Endothelial cell of umbilical vein (primary cell): ENCODE measurements at regions not wholly inside any gene's neighbourhood (a gene's known extent, or its start where the extent isn't known, plus 50 kb on each side); places are given as distances from the start of the nearest gene placed in this dataset.

Experiments
- BruUV-seq: library from RNA; stranded (reverse); fragments of 400-500 nt; replicated peaks from 2 replicates; lab custom pipeline; 2021; lab: Mats Ljungman, UMichigan
- CTCF ChIA-PET: fragments of 300-600, 350-600 bp; sonication (Branson Sonifier 250); formaldehyde crosslinking; loops from one replicate; lab custom pipeline; 2021; ENCODE audit warnings: antibody characterized with exemption, inconsistent platforms; lab: Charles Lee
- POLR2A ChIA-PET: fragments of 300-600, 350-600 bp; sonication (Branson Sonifier 250); formaldehyde crosslinking; loops from one replicate; lab custom pipeline; 2021; ENCODE audit warnings: antibody characterized with exemption, inconsistent platforms; lab: Charles Lee
- DNase-seq: peaks from one replicate; pipeline ENCODE4 v3.0.0-alpha.2; 2011; ENCODE audit warnings: low read depth, low spot score
- FAIRE-seq: peaks from 2 replicates; lab custom pipeline; 2011; peaks lifted over from hg19 to GRCh38; lab: Jason Lieb, UNC
- H2AFZ ChIP-seq: 2 replicates; pipeline ENCODE4 v1.6.0; 2012; ENCODE audit warnings: low read depth, low read length, control low read depth, inconsistent platforms
- H3K27ac ChIP-seq: 2 replicates; pipeline ENCODE4 v1.5.1; 2011; ENCODE audit warnings: low read depth, mild to moderate bottlenecking, control low read depth, low read length, moderate library complexity; ENCODE audit not compliant: insufficient read depth
- H3K27me3 ChIP-seq, 2 experiments: 2 replicates each; pipeline versions ENCODE4 v1.6.0 to v1.6.1; 2011; ENCODE audit warnings: low read length in 2 of 2, mixed read lengths in 1 of 2; ENCODE audit not compliant: control insufficient read depth in 2 of 2, insufficient read depth in 2 of 2
- H3K36me3 ChIP-seq, 2 experiments: 2 replicates in 1 of 2; 3 replicates in 1 of 2; pipeline ENCODE4 v1.5.1; 2011; ENCODE audit warnings: low read length in 2 of 2, mild to moderate bottlenecking in 1 of 2, moderate library complexity in 1 of 2; ENCODE audit not compliant: control insufficient read depth in 2 of 2, insufficient read depth in 2 of 2; ENCODE audit errors: extremely low read depth in 1 of 2
- H3K4me1 ChIP-seq: 3 replicates; pipeline ENCODE4 v1.5.1; 2011; ENCODE audit warnings: mild to moderate bottlenecking, low read length; ENCODE audit not compliant: control insufficient read depth, insufficient read depth; ENCODE audit errors: extremely low read depth
- H3K4me2 ChIP-seq: 2 replicates; pipeline ENCODE4 v1.6.1; 2011; ENCODE audit warnings: low read length, control low read depth, mixed read lengths; ENCODE audit not compliant: insufficient read depth
- H3K4me3 ChIP-seq, 3 experiments: fragments of 200-600 bp in 1 of 3; sonication (generic), shearing (Covaris generic) in 1 of 3; replicated peaks in 1 of 3; 2 replicates each; pipeline ENCODE4 v1.5.1; 2011 to 2016; ENCODE audit warnings: control low read depth in 3 of 3, low read length in 3 of 3, mild to moderate bottlenecking in 2 of 3, inconsistent platforms in 1 of 3, low read depth in 1 of 3, moderate library complexity in 1 of 3; ENCODE audit not compliant: insufficient read depth in 1 of 3
- H3K79me2 ChIP-seq: 2 replicates; pipeline ENCODE4 v1.6.0; 2012; ENCODE audit warnings: low read length, inconsistent platforms; ENCODE audit not compliant: control insufficient read depth, insufficient read depth
- H3K9ac ChIP-seq: replicated peaks from 2 replicates; pipeline ENCODE3; 2011; ENCODE audit warnings: low read length, control low read depth; ENCODE audit not compliant: insufficient read depth; ENCODE audit errors: extremely low read depth
- H3K9me1 ChIP-seq: replicated peaks from 3 replicates; pipeline ENCODE4 v1.6.0; 2011; ENCODE audit warnings: mild to moderate bottlenecking, low read length; ENCODE audit not compliant: control insufficient read depth, insufficient read depth; ENCODE audit errors: extremely low read depth
- H3K9me3 ChIP-seq: replicated peaks from 2 replicates; pipeline ENCODE4 v1.5.1; 2012; ENCODE audit warnings: low read length, inconsistent platforms; ENCODE audit not compliant: control insufficient read depth, insufficient read depth
- H4K20me1 ChIP-seq: replicated peaks from 2 replicates; pipeline ENCODE3; 2011; ENCODE audit warnings: mild to moderate bottlenecking, low read length; ENCODE audit not compliant: control insufficient read depth, insufficient read depth; ENCODE audit errors: extremely low read depth
- FOS ChIP-seq: IDR thresholded peaks from 2 replicates; pipeline ENCODE4 v1.6.1; 2011; ENCODE audit warnings: mild to moderate bottlenecking, low read length, moderate library complexity, borderline replicate concordance; ENCODE audit not compliant: insufficient read depth
- GATA2 ChIP-seq: IDR thresholded peaks from 2 replicates; pipeline ENCODE4 v1.7.0; 2011; ENCODE audit warnings: low read depth, mild to moderate bottlenecking, moderate library complexity, mixed read lengths, low read length; ENCODE audit not compliant: insufficient read length, insufficient read depth
- MYC ChIP-seq: IDR thresholded peaks from one replicate; pipeline ENCODE4 v1.6.1; 2011; ENCODE audit warnings: mild to moderate bottlenecking, low read depth, low read length
- POLR2A ChIP-seq: IDR thresholded peaks from 2 replicates; pipeline ENCODE4 v1.6.1; 2012; ENCODE audit warnings: low read depth, mild to moderate bottlenecking, control low read depth, low read length
- POLR2AphosphoS5 ChIP-seq: IDR thresholded peaks from 2 replicates; pipeline ENCODE4 v1.6.1; 2012; ENCODE audit warnings: low read depth, mild to moderate bottlenecking, control low read depth, low read length, moderate library complexity; ENCODE audit not compliant: insufficient read depth
- dilution Hi-C: fragments of 300-500 bp; cut with MboI; formaldehyde crosslinking; loops from one replicate; pipeline ENCODE4 v1.15.0; 2019; ENCODE audit warnings: low sequenced_read_pairs; ENCODE audit not compliant: extremely low pct_ligation_motif_present
- intact Hi-C: fragments of 100-400 bp; cut with micrococcal nuclease; formaldehyde crosslinking; loops from one replicate; pipeline ENCODE4 v1.10.0; 2022
- TF ChIP-seq, protein P1 (sequence below), 2 donors: IDR thresholded peaks; 1 replicate in 1 of 2; 2 replicates in 1 of 2; pipeline ENCODE4 v1.5.1; 2011; ENCODE audit warnings: low read length in 2 of 2, mild to moderate bottlenecking in 2 of 2, moderate library complexity in 2 of 2, control low read depth in 1 of 2, inconsistent platforms in 1 of 2, low read depth in 1 of 2; ENCODE audit not compliant: insufficient read depth in 1 of 2; ENCODE audit errors: extremely low read depth in 1 of 2
- TF ChIP-seq, protein P2 (sequence below): IDR thresholded peaks from 2 replicates; pipeline ENCODE4 v1.6.1; 2011; ENCODE audit not compliant: insufficient read depth, insufficient read length

DNA sequence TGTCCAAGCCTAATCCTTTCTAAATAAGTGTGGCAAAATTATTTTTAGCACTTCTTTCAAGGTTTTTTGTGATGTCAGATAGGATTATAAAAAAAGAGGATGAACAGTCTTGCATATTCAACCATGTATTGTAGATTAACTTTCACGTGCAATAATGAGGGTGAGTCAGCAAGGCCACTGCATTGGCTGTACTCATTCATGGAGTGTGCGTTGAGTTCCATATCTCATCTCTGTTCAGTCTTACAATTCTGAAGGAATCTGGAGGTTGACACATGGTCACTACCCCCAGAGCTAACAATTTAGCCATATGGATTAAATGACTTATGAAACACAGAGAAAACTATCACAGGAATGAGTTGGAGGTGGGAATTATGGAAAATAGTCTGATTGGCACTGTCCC is 810.5 kb downstream of the SLC4A3 start:
- DNase-seq (no peak), FAIRE-seq (no peak)
- Histone ChIP-seq H3K9ac (no peak overlapping the region), H3K4me2 (no peak overlapping the region), H3K4me1 (no peaks in the 10 kb centered on the region), H2AFZ (no peak overlapping the region), H3K4me3 (no peak overlapping the region), H3K9me1 (no peaks in the 10 kb centered on the region), H3K9me3 (peaks cover 2% of the 10 kb centered on the region), H3K27ac (no peak overlapping the region), H3K27me3 (no peaks in the 10 kb centered on the region), H3K79me2 (no peaks in the 10 kb centered on the region), H3K36me3 (no peaks in the 10 kb centered on the region), H4K20me1 (no peaks in the 10 kb centered on the region)
- CTCF ChIA-PET, result no interaction called here
- no TSS peak for BruUV-seq
- POLR2A ChIA-PET, result no interaction called here
- intact Hi-C loops, result no loop called here
- TF ChIP-seq GATA2, result no peak
- no peak for TF ChIP-seq FOS
- no peak for TF ChIP-seq POLR2AphosphoS5
- TF ChIP-seq, protein P1, sequence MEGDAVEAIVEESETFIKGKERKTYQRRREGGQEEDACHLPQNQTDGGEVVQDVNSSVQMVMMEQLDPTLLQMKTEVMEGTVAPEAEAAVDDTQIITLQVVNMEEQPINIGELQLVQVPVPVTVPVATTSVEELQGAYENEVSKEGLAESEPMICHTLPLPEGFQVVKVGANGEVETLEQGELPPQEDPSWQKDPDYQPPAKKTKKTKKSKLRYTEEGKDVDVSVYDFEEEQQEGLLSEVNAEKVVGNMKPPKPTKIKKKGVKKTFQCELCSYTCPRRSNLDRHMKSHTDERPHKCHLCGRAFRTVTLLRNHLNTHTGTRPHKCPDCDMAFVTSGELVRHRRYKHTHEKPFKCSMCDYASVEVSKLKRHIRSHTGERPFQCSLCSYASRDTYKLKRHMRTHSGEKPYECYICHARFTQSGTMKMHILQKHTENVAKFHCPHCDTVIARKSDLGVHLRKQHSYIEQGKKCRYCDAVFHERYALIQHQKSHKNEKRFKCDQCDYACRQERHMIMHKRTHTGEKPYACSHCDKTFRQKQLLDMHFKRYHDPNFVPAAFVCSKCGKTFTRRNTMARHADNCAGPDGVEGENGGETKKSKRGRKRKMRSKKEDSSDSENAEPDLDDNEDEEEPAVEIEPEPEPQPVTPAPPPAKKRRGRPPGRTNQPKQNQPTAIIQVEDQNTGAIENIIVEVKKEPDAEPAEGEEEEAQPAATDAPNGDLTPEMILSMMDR (IDR thresholded peaks at IDR 0.05; ENCODE audit: extremely low read depth in 1 of 2, insufficient read depth in 1 of 2, low read depth in 1 of 2, low read length in 2 of 2), result no peak
- TF ChIP-seq, protein P2, sequence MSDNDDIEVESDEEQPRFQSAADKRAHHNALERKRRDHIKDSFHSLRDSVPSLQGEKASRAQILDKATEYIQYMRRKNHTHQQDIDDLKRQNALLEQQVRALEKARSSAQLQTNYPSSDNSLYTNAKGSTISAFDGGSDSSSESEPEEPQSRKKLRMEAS, result no peak
- dilution Hi-C loops, result no loop called here

GRCh38 chr2:220440731-220441130 is 813.3 kb downstream of the SLC4A3 start:
- intact Hi-C loops, result no loop called here
- Histone ChIP-seq H3K9me1 (no peaks in the 10 kb centered on the region), H3K9ac (no peak overlapping the region), H3K4me1 (no peaks in the 10 kb centered on the region), H3K27me3 (no peaks in the 10 kb centered on the region), H3K27ac (no peak overlapping the region), H3K4me3 (no peak overlapping the region), H3K79me2 (no peaks in the 10 kb centered on the region), H3K4me2 (no peak overlapping the region), H2AFZ (no peak overlapping the region), H3K36me3 (no peaks in the 10 kb centered on the region), H3K9me3 (peaks cover 2% of the 10 kb centered on the region), H4K20me1 (no peaks in the 10 kb centered on the region)
- DNase-seq (no peak), FAIRE-seq (no peak)
- TF ChIP-seq FOS (no peak), GATA2 (no peak), MYC (no peak), POLR2A (no peak)
- TF ChIP-seq, protein P1 (IDR thresholded peaks at IDR 0.05; ENCODE audit: extremely low read depth in 1 of 2, insufficient read depth in 1 of 2, low read depth in 1 of 2, low read length in 2 of 2), result no peak
- TF ChIP-seq, protein P2, result no peak
- no TSS peak for BruUV-seq
- dilution Hi-C loops, result no loop called here
- ChIA-PET CTCF (no interaction called here), POLR2A (no interaction called here)
